Central memory CD8-positive, alpha-beta T cell (primary cell): ENCODE measurements at regions not wholly inside any gene's neighbourhood (a gene's known extent, or its start where the extent isn't known, plus 50 kb on each side); places are given as distances from the start of the nearest gene placed in this dataset.

Source experiments
- ATAC-seq: fragments of 150-1000 bp; cut with Tn5 transposase; replicated peaks from 2 replicates; pipeline ENCODE4 v1.10.0; 2022; ENCODE audit warnings: mild to moderate bottlenecking, moderate FRiP score, moderate number of reproducible peaks; ENCODE audit not compliant: poor library complexity, severe bottlenecking; ENCODE audit errors: extremely low read depth
- DNase-seq, 2 donors: peaks; one replicate each; pipeline ENCODE4 v3.0.0; 2021; ENCODE audit warnings: low spot score in 2 of 2
- H3K27ac Mint-ChIP-seq: one replicate; pipeline ENCODE4 v1.8.0; 2022; ENCODE audit warnings: low read depth, mild to moderate bottlenecking, moderate library complexity, mixed read lengths
- H3K27me3 Mint-ChIP-seq: one replicate; pipeline ENCODE4 v1.8.0; 2022; ENCODE audit warnings: mixed read lengths
- H3K36me3 Mint-ChIP-seq: one replicate; pipeline ENCODE4 v1.8.0; 2022; ENCODE audit warnings: mild to moderate bottlenecking, moderate library complexity, mixed read lengths; ENCODE audit not compliant: insufficient read depth
- H3K4me1 Mint-ChIP-seq: one replicate; pipeline ENCODE4 v1.8.0; 2022; ENCODE audit warnings: mixed read lengths
- H3K4me3 Mint-ChIP-seq: one replicate; pipeline ENCODE4 v1.8.0; 2022; ENCODE audit warnings: mild to moderate bottlenecking, moderate library complexity, mixed read lengths
- H3K9me3 Mint-ChIP-seq: one replicate; pipeline ENCODE4 v1.8.0; 2022; ENCODE audit warnings: mixed read lengths

DNA sequence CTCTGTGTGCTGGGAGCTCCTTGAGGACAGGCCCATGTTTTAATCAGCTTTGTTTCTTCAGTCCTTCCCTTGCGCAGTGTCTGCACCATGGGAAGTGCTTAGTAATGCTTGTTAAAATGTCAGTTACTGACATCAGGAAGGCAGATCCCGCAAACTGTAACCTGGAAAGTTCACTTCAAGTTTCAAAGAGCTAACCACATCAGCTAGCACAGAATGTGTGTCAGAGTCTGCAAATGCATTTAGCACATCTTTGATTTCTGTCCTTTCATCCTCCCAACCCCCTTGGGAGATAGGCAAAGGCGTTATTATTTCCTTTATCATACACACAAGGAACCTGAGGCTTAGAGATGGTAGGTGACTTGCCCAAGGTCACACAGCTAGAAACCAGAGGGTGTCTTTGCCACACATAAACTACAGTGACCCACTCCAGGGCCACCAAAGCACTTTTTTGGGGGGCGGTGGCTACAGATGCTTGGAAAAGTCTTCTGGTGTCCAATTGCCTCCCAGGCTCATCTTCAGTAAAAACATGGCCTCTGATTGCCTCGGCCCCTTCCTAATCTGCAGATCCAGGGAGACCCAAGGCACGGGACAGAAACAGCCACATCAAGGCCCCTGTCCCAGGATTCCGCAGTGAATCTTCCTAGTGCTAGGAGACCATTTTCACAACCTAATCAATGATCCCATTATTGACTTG lies 116.2 kb upstream of the GPR26 start:
- DNase-seq (no peak), ATAC-seq (no peak)
- Mint-ChIP-seq H3K27ac (no peak overlapping the region), H3K36me3 (no peaks in the 10 kb centered on the region), H3K9me3 (peaks cover 3% of the 10 kb centered on the region), H3K4me3 (no peak overlapping the region), H3K27me3 (peaks cover 36% of the 10 kb centered on the region), H3K4me1 (no peaks in the 10 kb centered on the region)

DNA sequence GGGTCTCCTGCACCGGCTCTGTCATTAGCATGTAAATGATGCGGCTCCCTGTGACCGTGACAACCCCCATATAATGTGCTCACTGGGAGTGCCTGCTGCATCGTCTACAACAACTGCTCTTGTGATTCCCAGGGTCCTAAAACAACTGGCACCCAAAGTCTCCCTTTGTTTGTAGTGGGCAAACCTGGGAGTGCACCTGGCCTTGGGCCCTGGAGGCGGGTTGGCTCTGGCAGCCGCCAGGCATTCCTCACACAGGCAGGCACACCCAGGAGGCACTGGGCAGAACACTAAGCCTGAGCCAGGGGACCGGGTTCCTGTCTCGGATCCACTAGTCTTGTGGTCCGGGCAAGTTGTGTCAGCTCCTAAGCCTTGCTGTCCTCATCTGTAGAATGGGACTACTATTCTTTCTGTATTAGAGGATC lies 115.5 kb upstream of the GPR26 start:
- no peaks in the 10 kb centered on the region for H3K9me3 Mint-ChIP-seq
- no peaks in the 10 kb centered on the region for H3K4me1 Mint-ChIP-seq
- no peaks in the 10 kb centered on the region for H3K36me3 Mint-ChIP-seq
- peaks cover 29% of the 10 kb centered on the region for H3K27me3 Mint-ChIP-seq
- no peak overlapping the region for H3K27ac Mint-ChIP-seq
- no peak overlapping the region for H3K4me3 Mint-ChIP-seq
- no peak for ATAC-seq
- DNase-seq = no peak

DNA sequence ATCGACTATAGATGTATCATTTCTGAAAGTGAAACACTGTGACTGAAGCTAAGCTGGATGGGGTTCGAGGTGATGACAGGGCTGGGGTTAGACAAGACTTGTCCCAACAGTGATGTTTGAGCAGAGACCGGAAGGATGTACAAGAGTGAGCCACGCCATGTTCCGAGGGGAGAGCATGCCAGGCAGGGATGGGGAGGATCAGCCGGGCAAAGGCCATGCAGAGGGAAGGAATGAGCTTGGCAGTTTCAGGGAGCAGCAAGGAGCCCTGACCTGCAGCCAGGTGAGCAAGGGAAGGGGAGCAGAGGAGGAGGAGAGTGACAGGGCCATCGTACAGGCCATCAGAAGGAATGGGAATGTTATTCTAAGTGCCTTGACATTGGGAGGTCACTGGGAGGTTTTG lies 114.9 kb upstream of the GPR26 start:
- H3K9me3 Mint-ChIP-seq = no peaks in the 10 kb centered on the region
- no peak overlapping the region for H3K4me3 Mint-ChIP-seq
- H3K36me3 Mint-ChIP-seq = no peaks in the 10 kb centered on the region
- DNase-seq (no peak), ATAC-seq (no peak)
- H3K27me3 Mint-ChIP-seq = peaks cover 24% of the 10 kb centered on the region
- H3K4me1 Mint-ChIP-seq = no peaks in the 10 kb centered on the region
- H3K27ac Mint-ChIP-seq = no peak overlapping the region

DNA sequence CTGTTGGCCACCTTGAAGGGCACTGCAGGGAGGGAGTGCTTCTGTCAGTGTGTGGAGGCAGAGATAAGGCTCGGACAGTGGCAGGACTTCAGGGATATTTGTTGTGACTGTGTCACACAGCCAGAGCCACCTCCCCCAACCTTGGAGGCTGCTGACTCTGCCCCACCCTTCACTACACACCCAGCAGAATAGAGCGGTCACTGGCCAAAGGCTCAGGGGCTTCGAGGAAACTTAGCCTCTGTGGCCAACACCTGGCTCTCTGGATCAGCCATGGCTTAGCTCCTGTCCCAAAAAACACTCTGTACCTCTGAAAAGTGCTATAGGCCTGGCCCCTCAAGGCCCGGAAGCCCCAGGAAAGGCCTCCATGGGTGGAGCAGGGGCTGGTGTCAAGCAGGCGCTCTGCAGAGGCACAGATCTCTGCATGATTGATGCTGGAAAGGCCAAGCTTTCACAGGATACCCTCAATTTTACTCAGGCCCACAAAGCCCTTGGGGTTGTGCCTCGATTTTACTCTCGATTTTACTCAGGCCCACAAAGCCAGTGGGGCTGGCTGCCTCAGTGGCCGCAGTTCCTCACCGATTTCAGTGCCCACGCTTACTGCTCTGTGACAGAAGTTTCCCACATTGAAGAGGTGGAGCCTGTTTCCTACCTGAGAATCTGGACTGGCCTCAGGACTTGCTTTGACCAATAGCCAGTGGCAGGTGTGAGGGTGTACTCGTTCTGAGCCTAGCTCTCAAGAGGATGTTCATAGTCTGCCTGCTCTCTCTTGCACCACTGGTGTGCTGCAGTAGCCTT lies 113.2 kb upstream of the GPR26 start:
- H3K4me1 Mint-ChIP-seq = no peaks in the 10 kb centered on the region
- H3K27me3 Mint-ChIP-seq = peaks cover 24% of the 10 kb centered on the region
- ATAC-seq = no peak
- no peaks in the 10 kb centered on the region for H3K36me3 Mint-ChIP-seq
- no peak for DNase-seq
- no peak overlapping the region for H3K4me3 Mint-ChIP-seq
- no peaks in the 10 kb centered on the region for H3K9me3 Mint-ChIP-seq
- no peak overlapping the region for H3K27ac Mint-ChIP-seq

DNA sequence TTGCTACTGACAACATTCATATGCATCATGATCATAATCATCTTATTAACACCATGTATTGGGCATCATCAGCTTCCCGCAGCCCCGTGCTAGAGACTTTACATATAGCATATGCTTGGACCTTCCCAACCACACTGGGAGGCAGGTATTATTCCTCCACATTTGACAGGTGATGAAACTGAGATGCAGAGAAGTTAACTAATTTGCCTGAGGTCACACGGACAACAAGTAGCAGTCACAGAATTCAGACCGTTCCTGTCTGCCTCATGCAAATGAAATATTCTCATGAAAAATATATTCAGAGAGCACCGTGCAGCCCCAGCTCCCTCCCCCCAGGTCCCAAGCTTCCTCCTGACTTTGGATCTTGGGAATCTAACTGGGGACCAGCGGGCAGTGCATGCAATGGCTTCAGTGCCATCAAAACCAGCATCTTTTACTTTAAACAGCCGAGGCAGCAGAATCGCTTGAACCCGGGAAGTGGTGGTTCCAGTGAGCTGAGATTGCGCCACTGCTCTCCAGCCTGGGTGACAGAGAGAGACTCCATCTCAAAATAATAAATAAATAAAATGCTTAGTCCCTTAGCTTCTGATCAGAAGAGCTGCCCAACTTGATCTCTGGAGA lies 112.2 kb upstream of the GPR26 start:
- Mint-ChIP-seq H3K4me1 (no peaks in the 10 kb centered on the region), H3K27ac (no peak overlapping the region), H3K27me3 (peaks cover 24% of the 10 kb centered on the region), H3K36me3 (peaks cover under 1% of the 10 kb centered on the region), H3K9me3 (no peaks in the 10 kb centered on the region), H3K4me3 (no peak overlapping the region)
- ATAC-seq (no peak), DNase-seq (no peak)

DNA sequence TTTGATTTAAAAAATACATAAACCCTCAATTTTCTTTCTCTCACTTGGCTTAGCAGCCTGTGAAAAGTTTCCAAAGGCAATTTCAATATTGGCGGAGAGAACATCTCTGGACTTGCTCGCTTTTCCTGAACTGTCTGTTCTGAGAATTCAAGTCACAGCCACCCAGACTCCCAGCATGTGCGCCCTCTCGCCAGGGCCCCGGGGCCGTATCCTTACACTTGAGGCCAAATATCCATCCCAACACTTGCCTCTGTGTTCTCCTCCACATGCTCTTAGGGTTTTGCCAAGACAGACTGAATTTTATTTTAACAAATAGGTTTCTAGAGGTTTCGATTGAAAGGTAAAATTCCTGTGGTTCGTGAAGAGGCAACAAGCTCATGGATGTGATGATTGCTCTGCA lies 111.5 kb upstream of the GPR26 start:
- H3K4me3 Mint-ChIP-seq = no peak overlapping the region
- ATAC-seq = no peak
- no peak overlapping the region for H3K27ac Mint-ChIP-seq
- no peaks in the 10 kb centered on the region for H3K9me3 Mint-ChIP-seq
- H3K36me3 Mint-ChIP-seq = peaks cover 2% of the 10 kb centered on the region
- no peak for DNase-seq
- H3K4me1 Mint-ChIP-seq = peaks cover 5% of the 10 kb centered on the region
- peaks cover 31% of the 10 kb centered on the region for H3K27me3 Mint-ChIP-seq

DNA sequence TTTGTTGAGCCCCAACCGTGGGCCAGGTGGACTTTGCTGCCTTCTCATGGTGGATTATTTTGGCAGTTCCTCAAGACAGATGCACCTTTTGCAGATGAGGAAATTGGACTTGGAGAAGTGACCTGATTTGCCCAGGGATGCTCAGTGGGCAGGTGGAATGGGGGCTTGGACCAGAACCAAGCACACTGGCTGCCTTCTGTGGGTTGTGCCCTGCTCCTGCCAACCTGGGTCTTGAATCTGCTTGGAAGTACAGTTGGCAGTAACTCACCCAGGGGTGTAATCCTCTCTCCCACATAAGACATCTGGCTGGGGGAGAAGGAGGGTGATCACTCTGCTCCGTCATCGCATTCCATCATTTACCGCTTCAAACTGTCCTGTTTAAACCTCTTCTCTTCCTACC lies 110.5 kb upstream of the GPR26 start:
- H3K4me3 Mint-ChIP-seq = no peak overlapping the region
- peaks cover 40% of the 10 kb centered on the region for H3K27me3 Mint-ChIP-seq
- ATAC-seq (no peak), DNase-seq (no peak)
- peaks cover 2% of the 10 kb centered on the region for H3K36me3 Mint-ChIP-seq
- no peaks in the 10 kb centered on the region for H3K9me3 Mint-ChIP-seq
- peaks cover 5% of the 10 kb centered on the region for H3K4me1 Mint-ChIP-seq
- H3K27ac Mint-ChIP-seq = no peak overlapping the region

DNA sequence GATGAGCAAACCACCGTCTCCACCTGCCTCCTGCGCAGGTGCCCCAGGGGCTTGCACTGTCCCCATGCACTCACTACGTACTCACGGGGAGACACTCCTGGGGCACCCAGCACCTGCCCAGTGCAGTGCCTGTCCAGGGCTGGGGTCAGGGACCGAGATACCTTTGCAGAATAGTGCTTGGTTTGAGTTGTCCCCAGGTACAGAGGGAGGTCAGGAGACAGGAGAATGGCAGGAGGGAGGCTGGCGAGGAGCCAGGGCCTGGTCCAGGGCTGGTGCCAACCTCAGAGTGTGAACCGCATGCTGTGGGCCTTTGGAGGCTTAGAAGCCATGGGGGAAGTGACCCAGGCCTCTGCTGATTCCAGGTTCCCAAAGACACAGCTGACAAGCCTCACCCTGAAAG lies 110.1 kb upstream of the GPR26 start:
- Mint-ChIP-seq H3K27ac (no peak overlapping the region), H3K27me3 (peaks cover 40% of the 10 kb centered on the region), H3K36me3 (peaks cover 2% of the 10 kb centered on the region), H3K9me3 (no peaks in the 10 kb centered on the region), H3K4me1 (peaks cover 5% of the 10 kb centered on the region), H3K4me3 (no peak overlapping the region)
- no peak for DNase-seq
- ATAC-seq = no peak

DNA sequence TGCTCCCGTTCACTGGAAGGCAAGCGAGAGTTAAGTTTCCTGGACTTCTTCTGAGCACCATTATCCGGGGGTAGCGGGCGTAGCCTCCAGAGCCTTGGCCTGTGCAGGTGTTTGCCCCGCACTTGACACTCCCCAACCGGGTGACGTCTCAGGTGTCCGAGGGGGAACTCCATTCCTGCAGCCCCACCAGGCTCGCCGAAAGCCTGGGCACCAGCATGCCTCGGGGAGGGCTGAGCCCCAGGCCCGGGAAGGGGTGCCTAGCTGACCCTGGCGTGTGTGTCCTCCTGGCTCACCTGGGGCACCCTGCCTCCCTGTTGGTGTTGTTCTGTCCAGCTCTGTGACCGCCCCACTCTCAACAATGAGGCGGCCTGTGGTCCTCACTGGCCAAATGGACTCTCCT lies 109.4 kb upstream of the GPR26 start:
- Mint-ChIP-seq H3K9me3 (no peaks in the 10 kb centered on the region), H3K27ac (no peak overlapping the region), H3K4me1 (peaks cover 5% of the 10 kb centered on the region), H3K4me3 (no peak overlapping the region), H3K27me3 (peaks cover 37% of the 10 kb centered on the region), H3K36me3 (peaks cover 2% of the 10 kb centered on the region)
- no peak for ATAC-seq
- DNase-seq = no peak

DNA sequence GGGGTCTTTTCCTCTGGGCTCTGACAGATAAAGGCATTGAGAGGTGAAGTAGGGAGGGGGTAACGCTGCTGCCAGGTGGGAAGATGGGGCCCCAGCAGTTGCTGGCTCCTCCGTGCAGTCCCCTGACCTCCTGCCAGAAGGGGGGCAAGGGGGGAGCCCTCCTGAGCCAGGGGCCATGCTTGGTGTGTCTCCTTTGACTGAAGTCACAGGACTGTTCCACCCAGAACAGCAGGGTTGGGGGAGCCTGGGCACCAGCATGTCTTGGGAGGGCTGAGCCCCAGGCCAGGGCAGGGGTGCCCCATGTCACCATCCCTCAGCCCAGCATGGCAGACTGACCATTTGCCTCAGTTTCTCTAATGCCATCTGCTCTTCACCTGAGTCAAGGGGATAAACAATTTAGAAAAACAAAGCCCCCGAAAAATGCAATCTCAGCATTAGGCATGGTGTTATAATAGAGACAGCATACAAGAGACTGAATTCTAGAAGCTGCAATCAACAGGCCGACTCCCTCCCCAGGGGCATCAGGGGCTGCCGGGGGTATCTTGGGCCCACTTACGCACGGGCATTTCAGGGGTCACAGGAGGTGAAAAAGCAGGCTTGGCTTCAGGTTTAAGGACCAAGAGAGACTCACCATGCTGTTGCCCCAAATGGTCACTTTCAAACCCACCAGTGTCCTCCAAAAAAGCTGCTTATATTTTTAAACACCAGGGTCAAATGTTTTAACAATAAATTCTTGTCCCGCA lies 108.6 kb upstream of the GPR26 start:
- no peak for DNase-seq
- no peak for ATAC-seq
- H3K27ac Mint-ChIP-seq = no peak overlapping the region
- H3K4me1 Mint-ChIP-seq = peaks cover 5% of the 10 kb centered on the region
- peaks cover 2% of the 10 kb centered on the region for H3K36me3 Mint-ChIP-seq
- peaks cover 36% of the 10 kb centered on the region for H3K27me3 Mint-ChIP-seq
- H3K9me3 Mint-ChIP-seq = no peaks in the 10 kb centered on the region
- H3K4me3 Mint-ChIP-seq = no peak overlapping the region

DNA sequence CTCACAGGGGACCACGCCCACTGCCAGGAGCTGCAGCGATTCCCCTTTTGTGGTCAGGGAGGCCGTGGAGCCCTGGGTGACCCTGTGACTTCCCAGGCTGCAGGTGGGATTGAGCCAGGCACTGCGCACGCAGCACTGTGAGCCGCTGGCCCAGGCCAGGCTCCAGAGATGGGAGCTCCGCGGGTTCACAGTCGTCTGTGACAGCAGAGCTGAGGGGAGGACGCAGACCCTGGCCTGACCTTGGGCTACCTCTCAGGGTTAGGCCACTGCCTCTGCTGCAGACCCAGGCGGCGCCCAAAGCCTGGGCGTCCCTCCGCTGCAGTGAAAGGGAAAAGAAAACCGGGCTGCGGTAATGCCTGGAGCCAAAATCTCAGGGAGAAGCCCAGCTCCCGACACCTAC lies 107.5 kb upstream of the GPR26 start:
- H3K4me3 Mint-ChIP-seq = no peak overlapping the region
- H3K27me3 Mint-ChIP-seq = peaks cover 29% of the 10 kb centered on the region
- H3K4me1 Mint-ChIP-seq = peaks cover 5% of the 10 kb centered on the region
- H3K27ac Mint-ChIP-seq = no peak overlapping the region
- no peaks in the 10 kb centered on the region for H3K9me3 Mint-ChIP-seq
- H3K36me3 Mint-ChIP-seq = peaks cover 3% of the 10 kb centered on the region
- DNase-seq = no peak
- ATAC-seq = no peak

DNA sequence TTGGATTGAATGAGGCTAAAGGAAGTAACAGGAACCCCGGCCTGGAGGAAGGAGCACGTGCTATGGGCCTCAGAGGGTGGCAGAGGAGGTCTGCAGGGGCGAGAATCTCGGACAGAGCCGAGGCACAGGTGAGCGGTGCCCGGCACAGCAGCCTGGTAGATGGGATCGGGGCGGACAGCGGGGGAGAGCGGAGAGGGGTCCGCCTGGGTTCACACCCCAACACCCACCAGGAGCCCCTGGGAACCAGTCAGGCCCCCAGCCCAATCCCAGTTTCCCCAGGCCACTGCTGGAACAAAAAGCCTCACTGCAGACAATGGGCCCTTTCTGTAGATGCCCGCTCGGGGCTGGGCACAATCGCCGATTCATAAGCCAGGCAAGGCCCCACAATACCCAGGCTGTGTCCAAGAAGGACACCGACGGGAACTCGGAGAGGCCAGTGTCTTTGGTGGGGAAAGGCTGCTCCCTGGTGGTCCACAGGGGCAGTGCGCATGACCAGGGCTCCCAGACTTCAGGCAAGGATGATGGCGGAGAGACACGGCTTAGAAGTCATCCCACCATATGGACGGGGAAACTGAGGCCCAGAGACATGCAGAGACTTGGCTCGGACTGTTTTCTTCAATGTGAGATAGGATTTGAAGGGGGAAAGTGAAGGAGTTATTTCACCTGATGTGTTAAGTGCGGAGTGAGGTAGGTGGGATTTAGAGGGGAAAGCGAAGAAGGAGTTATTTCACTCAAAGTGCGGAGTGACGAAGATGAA lies 106.9 kb upstream of the GPR26 start:
- peaks cover 5% of the 10 kb centered on the region for H3K4me1 Mint-ChIP-seq

More for the DNA sequence above, 106.9 kb upstream of the GPR26 start:
- no peak overlapping the region for H3K4me3 Mint-ChIP-seq
- no peak for ATAC-seq
- H3K9me3 Mint-ChIP-seq = no peaks in the 10 kb centered on the region
- peaks cover 3% of the 10 kb centered on the region for H3K36me3 Mint-ChIP-seq
- no peak overlapping the region for H3K27ac Mint-ChIP-seq
- peak; percentile 34 to 39 for DNase-seq
- peaks cover 25% of the 10 kb centered on the region for H3K27me3 Mint-ChIP-seq
